ENCODE measurements at regions not wholly inside any gene's neighbourhood (a gene's known extent, or its start where the extent isn't known, plus 50 kb on each side); places are given as distances from the start of the nearest gene placed in this dataset.

GRCh38 chr3:72558001-72558400 is 290.2 kb downstream of the SHQ1 start:
- no peak for TF ChIP-seq POLR2A (IDR thresholded peaks at IDR 0.05; ENCODE audit: low read depth, low read length)
- no peak for TF ChIP-seq POLR2AphosphoS5 (IDR thresholded peaks at IDR 0.05; ENCODE audit: low read depth, low read length)
